H4 (cell line): ENCODE measurements at regions not wholly inside any gene's neighbourhood (a gene's known extent, or its start where the extent isn't known, plus 50 kb on each side); places are given as distances from the start of the nearest gene placed in this dataset.
A peak's percentile ranks its signal among the peaks of the same experiment; 100 is the strongest.

Source experiments
- DNase-seq: peaks from one replicate; pipeline ENCODE4 v3.0.0-alpha.2; 2015; ENCODE audit warnings: low spot score

- DNase-seq = no peak
These were observed 174.2 kb upstream of the PDGFD start for GRCh38 chr11:104338186-104338585.

DNA sequence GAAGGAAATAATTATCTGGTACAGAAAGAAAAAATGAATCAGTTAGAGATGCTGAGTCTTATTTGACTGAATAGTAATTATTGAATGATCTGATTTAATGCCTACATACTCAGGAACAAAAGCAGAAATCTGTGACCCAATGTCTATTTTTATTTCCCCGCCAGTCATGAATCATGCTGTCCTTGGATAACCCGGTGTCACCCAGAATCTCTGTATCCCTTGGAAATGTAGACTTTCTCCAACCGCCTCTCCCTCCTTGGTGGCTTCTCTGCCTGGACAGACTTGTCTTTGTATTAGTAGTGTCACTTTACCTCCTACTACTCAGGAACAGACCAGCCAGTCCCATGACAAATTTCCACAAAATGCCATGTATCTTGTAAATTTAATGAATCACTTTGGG lies 173.3 kb upstream of the PDGFD start:
- DNase-seq = no peak

DNA sequence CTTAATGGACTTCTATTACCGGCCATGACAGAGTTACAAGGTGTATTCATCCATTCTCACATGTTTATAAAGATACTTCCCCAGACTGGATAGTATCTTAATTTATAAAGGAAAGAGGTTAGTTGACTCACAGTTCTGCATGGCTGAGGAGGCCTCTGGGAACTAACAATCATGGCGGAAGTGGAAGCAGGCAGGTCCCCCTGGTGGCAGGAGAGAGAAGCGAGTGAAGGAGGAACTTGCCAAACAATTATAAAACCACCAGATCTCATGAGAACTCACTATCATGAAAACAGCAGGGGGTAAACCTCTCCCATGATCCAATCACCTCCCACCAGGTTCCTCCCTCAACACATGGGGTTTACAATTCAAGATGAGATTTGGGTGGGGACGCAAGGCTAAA lies 170.0 kb upstream of the PDGFD start:
- DNase-seq = peak; percentile 25

DNA sequence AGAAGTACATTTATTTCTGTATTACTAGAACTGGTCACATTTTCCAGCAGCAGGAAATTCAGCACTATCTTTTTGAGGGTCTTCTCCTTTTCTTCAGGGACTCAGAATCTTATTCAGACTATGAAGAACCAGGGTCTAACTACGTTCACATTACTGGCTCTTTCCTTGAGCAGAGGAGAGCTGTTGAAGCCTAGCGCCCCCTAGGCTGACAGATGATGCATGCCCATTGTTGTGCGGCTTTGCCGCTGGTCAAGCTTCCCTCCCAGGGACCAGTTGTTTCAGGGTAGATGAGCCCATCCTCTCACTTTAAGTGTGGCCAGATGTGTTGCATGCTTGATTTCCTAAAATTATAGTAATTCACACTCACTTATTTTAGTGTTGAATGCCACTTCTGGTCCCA lies 168.2 kb upstream of the PDGFD start:
- peak; percentile 9 for DNase-seq

GRCh38 chr11:104329078-104329665 lies 165.2 kb upstream of the PDGFD start:
- no peak for DNase-seq

- no peak for DNase-seq
These were observed 164.6 kb upstream of the PDGFD start for GRCh38 chr11:104328512-104328907.

DNA sequence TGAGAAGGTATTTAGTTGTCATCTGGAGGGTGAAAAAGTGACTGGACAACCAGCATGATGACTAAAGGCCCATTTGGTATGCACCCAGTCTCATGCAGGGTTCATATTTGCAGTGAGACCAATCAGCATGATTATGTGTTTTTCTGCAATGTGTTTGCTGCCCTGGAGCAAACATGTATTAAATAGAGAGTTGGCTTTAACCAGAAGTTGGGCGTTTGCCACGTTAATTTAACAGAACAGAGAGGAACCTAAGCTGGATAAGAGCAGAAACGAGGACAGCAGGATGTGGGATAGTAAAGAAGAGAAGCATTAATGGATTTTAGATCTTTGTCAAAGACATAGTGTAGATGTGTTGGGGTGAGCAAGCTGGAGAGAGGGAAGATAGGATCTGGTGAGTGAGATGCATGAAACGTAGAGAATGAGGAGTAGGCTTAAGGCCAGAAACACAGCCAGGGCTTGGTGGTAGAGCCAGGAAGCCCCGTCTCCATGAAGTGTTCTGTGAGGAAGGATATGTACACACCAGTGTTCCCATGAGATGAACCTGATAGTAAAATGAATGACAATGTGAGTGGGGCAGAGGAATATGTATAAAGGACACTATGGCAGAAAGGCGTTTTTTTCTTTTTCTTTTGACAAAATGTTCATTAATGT lies 164.0 kb upstream of the PDGFD start:
- DNase-seq = no peak

- DNase-seq = no peak
These were observed 161.1 kb upstream of the PDGFD start for GRCh38 chr11:104325093-104325492.

DNA sequence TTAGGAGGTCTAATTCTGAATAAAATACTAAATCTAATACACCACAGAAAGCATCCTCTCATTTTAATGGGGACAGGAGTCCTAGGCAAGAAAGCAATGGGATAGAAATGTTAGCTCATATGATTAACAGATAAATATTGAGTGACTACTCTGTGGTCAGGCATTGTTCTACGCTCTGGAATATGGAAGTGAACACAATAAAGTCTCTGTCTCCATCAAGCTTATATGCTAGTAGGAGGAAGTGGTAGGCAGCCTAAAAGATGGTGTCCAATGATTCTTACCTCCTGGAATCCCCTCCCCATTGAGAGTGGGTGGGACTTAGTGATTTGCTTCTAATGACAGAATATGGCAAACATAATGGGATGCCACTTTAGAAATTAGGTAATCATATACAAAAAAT lies 160.3 kb upstream of the PDGFD start:
- no peak for DNase-seq

GRCh38 chr11:104323841-104324240 lies 159.9 kb upstream of the PDGFD start:
- DNase-seq = no peak

DNA sequence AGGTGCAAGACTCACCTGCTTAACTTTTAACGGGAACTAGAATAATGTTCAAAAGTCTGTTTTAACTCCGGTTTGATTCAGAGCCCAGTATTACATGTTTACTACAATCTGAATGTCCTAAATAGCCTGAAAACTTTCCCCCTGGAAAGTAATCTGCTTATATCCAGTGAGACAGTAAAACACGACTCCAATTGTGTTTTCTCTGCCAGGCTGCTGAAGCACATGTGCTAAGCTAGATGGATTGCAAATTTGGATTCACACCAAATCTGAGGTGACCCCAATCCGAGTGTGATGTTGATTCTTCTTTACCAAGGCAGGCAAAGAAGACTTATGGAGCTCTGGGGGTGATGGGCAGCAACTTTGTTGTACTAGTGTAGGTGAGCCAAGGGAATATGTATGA lies 158.7 kb upstream of the PDGFD start:
- no peak for DNase-seq

DNA sequence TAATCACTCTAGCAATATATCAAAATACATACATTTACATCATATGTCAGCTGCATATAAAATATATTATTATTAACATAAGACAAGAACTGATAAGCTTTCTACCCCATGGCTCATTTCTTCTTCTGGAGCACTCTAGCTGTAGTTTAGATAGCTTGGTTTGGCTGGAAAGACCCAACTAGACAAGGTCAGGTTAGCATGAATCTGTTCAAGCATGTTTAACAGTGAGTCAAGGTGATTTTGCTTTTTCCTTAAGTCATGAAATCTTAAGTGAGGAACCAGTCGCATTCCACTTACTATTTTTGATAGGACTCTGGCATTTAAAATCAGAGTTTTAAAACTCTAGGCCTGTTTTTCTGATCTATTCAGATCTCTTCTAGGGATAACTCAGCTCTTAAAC lies 157.0 kb upstream of the PDGFD start:
- no peak for DNase-seq

GRCh38 chr11:104320097-104320496 lies 156.2 kb upstream of the PDGFD start:
- peak; percentile 64 for DNase-seq

DNA sequence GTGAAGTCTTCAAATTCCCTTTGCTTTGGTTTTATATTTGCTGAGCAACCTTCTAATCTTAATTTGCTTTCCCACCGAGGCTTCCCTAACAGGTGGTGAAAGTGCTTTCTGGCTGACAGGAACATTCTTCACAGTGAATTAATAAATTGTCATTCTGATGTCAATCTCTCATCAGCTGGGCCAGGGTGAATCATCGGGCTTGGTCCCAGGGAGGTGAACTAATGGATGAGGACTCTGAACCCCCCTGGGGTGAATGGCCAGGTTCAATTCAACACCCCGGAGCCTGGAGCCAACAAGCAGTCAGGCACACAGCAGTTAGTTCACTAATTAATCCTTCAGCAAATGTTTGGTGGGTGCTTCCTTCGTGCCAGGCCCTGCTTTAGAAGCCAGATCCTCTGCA lies 155.4 kb upstream of the PDGFD start:
- DNase-seq = no peak

DNA sequence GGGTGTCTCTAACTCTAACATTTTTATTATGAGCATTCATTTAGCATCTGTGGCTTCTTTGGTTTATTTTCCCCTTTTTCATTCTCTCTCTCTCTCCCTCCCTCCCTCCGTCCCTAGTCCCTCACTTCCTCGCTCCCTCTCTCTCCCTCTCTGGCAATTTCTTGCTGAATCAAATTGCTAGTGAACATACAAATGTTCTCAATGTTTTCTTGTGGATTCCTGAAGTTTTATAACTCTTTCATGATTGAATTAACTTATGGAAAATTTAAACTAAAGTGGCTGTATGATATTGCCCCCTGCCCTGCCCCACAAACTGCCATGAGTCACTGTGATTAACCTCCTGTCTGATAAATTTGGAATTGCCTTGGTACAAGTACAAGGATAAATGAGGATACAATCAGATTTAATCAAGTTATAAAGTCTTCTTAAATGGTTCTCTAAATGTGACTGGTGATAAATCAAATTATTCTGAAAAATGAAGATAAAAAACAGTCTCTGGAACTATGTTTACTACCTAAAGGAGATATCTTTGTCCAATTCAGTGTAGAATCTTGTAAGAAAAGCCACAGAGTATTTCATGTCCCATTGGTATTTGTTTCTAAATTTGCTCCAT lies 143.0 kb upstream of the PDGFD start:
- DNase-seq = no peak

GRCh38 chr11:104301776-104302175 lies 137.8 kb upstream of the PDGFD start:
- DNase-seq = no peak

DNA sequence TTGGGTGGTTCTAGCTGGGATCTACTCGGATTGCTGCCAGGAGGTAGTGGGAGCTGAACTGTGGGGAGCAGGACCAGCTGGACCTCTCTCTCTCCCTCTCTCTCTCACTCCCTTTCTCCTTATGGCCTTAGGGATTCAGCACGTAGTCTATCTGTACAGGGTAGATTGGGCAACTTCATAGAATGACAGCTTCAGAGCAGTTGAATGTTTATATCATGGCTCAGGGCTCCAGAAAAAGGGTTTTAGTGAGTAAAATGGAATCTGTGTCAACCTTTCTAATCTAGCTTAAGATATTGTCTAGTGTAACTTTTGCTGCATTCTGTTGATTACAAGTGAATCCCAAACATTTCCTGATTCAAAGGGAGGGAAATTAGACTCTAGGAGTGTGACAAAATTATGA lies 127.7 kb upstream of the PDGFD start:
- no peak for DNase-seq

GRCh38 chr11:104286129-104286528 lies 122.2 kb upstream of the PDGFD start:
- DNase-seq = no peak

GRCh38 chr11:104279587-104279986 lies 115.6 kb upstream of the PDGFD start:
- DNase-seq = no peak

GRCh38 chr11:104275992-104276391 lies 112.0 kb upstream of the PDGFD start:
- DNase-seq = peak; percentile 15

DNA sequence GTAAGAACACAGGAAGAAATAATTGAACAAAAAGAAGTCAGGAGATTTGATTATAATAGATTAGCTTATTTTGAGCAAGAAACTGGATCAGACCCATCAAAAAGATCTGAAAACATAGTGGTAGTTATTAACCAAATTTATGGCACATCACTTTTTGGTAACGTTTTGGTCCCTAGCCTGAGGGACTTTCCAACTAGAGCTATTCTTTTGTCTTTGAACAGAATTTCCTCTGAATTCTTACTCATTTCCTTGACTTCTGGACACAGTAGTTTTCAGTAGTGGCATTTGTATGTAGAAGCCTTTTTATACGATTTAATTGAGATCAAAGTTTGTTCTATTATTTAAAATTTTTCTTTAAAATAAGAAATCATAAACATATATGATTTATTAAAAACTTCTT lies 96.5 kb upstream of the PDGFD start:
- DNase-seq = no peak

DNA sequence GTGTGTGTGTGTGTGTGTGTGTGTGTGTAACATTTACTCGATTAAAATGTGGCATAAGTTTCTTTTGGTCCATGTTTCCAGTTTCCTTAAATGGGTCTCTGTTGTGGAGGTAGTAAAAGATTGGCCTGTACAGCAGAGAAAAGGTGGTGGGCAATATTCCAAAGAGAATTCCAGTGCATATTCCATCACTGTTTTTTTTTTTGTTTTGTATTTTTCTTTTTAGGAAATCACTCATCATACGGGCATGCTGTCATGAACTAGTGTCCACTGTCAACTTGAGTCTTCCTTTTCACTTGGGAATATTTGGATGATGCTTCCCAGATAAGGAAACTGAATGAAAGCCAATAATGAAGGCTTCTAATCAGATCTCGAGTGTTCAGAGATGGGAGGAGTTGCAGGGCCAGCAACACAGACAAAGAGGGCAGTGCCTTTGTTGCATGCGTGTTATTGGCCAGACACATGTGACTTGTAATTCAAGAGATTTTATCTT lies 95.2 kb upstream of the PDGFD start:
- DNase-seq = no peak

- DNase-seq = peak; percentile 21
These were observed 92.6 kb upstream of the PDGFD start for GRCh38 chr11:104256525-104256924.
